ENCODE measurements at regions not wholly inside any gene's neighbourhood (a gene's known extent, or its start where the extent isn't known, plus 50 kb on each side); places are given as distances from the start of the nearest gene placed in this dataset.

GRCh38 chr18:59057969-59058368 lies 81.7 kb upstream of the SEC11C start (continued):
- TF ChIP-seq, protein P1, sequence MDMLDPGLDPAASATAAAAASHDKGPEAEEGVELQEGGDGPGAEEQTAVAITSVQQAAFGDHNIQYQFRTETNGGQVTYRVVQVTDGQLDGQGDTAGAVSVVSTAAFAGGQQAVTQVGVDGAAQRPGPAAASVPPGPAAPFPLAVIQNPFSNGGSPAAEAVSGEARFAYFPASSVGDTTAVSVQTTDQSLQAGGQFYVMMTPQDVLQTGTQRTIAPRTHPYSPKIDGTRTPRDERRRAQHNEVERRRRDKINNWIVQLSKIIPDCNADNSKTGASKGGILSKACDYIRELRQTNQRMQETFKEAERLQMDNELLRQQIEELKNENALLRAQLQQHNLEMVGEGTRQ (IDR thresholded peaks at IDR 0.05; ENCODE audit: borderline replicate concordance, low read depth, low read length): no peak
- TF ChIP-seq FOXM1 (IDR thresholded peaks at IDR 0.05; ENCODE audit: low read depth, low read length) (no peak), RCOR1 (conservative IDR thresholded peaks at IDR 0.05; ENCODE audit: low read depth, low read length) (no peak)

DNA sequence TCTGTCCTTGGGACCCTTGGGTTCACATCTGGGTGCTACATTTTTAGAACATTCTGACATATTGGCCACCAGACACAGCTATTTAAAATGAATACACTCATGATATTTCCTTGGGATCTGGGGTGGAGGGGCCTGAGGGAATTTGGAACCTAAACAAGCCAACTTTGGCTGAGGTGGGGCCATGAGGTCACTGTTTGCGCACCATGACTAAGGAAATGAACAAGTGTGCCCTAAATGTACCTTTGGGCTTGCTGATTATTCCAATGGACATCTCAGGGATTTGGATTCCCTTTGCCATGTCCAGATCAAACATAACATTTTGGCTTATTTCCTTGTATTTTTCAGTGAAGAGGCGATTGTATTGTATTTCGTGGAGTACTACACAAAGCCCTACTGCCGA lies 80.5 kb upstream of the SEC11C start:
- Histone ChIP-seq H3K4me1 (ENCODE audit: control insufficient read depth, insufficient read depth, low read length) (peaks cover 14% of the 10 kb centered on the region), H3K36me3 (ENCODE audit: control insufficient read depth in 2 of 2, insufficient read depth in 2 of 2, low read length in 1 of 2) (no peaks in the 10 kb centered on the region), H3K27me3 (replicated peaks in 1 of 2; ENCODE audit: control insufficient read depth in 2 of 2, insufficient read depth in 2 of 2, low read length in 1 of 2) (no peaks in the 10 kb centered on the region; a peak in 3 of 4 replicates), H3K4me2 (ENCODE audit: control insufficient read depth, insufficient read depth) (no peak overlapping the region), H3K27ac (ENCODE audit: control insufficient read depth, insufficient read depth) (no peak overlapping the region), H3K9me3 (replicated peaks; ENCODE audit: control insufficient read depth, insufficient read depth, low read length) (no peaks in the 10 kb centered on the region), H2AFZ (ENCODE audit: control insufficient read depth, low read depth, low read length) (no peak overlapping the region), H3K4me3 (no peak overlapping the region), H3K9ac (ENCODE audit: control insufficient read depth, insufficient read depth, low read length) (no peak overlapping the region), H4K20me1 (ENCODE audit: control insufficient read depth, insufficient read depth) (no peaks in the 10 kb centered on the region), H3K79me2 (ENCODE audit: control insufficient read depth, insufficient read depth, low read length) (no peaks in the 10 kb centered on the region)
- ChIA-PET RAD21 (ENCODE audit: unreplicated experiment) (interaction anchor here (0.6 to 3.0 kb wide), 5 partner anchors 11 to 291 kb away, joined by 3 to 14 read pairs (median 6); no protein-coding TSS in a partner anchor), SMC1A (ENCODE audit: uncharacterized antibody, unreplicated experiment) (interaction anchor here (1.2 to 4.8 kb wide), 4 partner anchors 11 to 277 kb away, joined by 3 to 34 read pairs (median 4); no protein-coding TSS in a partner anchor), POLR2A (no interaction called here), CTCF (interaction anchor here (0.7 to 9.5 kb wide), 6 partner anchors 8 to 295 kb away, joined by 3 to 118 read pairs (median 14); no protein-coding TSS in a partner anchor)
- DNase-seq (ENCODE audit: low read depth, low spot score) (no peak), FAIRE-seq (no peak), ATAC-seq (no peak)
- intact Hi-C loops (cut with micrococcal nuclease; ENCODE audit: unreplicated experiment): loop anchor here (10.0 kb wide), 1 partner anchor 534 kb away; no protein-coding TSS in a partner anchor
- TF ChIP-seq NFIC (IDR thresholded peaks at IDR 0.05; ENCODE audit: low read depth, low read length) (no peak), POLR2AphosphoS5 (IDR thresholded peaks at IDR 0.05; ENCODE audit: low read length) (no peak), ATF7 (IDR thresholded peaks at IDR 0.05; ENCODE audit: low read depth) (no peak), ASH2L (IDR thresholded peaks at IDR 0.05; ENCODE audit: borderline replicate concordance, low read depth) (no peak), SIX5 (IDR thresholded peaks at IDR 0.05; ENCODE audit: low read depth, low read length, severe bottlenecking) (no peak), POLR2A (IDR thresholded peaks at IDR 0.05; ENCODE audit: low read depth, low read length) (no peak), SMARCA5 (IDR thresholded peaks at IDR 0.05) (no peak), MXI1 (IDR thresholded peaks at IDR 0.05; ENCODE audit: low read depth, low read length) (no peak), BCL11A (IDR thresholded peaks at IDR 0.05; ENCODE audit: low read depth, low read length) (no peak)
- TF ChIP-seq, protein P2, sequence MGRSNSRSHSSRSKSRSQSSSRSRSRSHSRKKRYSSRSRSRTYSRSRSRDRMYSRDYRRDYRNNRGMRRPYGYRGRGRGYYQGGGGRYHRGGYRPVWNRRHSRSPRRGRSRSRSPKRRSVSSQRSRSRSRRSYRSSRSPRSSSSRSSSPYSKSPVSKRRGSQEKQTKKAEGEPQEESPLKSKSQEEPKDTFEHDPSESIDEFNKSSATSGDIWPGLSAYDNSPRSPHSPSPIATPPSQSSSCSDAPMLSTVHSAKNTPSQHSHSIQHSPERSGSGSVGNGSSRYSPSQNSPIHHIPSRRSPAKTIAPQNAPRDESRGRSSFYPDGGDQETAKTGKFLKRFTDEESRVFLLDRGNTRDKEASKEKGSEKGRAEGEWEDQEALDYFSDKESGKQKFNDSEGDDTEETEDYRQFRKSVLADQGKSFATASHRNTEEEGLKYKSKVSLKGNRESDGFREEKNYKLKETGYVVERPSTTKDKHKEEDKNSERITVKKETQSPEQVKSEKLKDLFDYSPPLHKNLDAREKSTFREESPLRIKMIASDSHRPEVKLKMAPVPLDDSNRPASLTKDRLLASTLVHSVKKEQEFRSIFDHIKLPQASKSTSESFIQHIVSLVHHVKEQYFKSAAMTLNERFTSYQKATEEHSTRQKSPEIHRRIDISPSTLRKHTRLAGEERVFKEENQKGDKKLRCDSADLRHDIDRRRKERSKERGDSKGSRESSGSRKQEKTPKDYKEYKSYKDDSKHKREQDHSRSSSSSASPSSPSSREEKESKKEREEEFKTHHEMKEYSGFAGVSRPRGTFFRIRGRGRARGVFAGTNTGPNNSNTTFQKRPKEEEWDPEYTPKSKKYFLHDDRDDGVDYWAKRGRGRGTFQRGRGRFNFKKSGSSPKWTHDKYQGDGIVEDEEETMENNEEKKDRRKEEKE (IDR thresholded peaks at IDR 0.05): no peak
- 44% methylated on average over 4 of the region's 4 CpGs for WGBS (ENCODE audit: insufficient coverage, insufficient replicate concordance, low lambda C conversion rate, missing lambda C conversion rate)
- in situ Hi-C loops (cut with MboI): loop anchor here (5.0 to 25.0 kb wide), 2 partner anchors 277 to 572 kb away; no protein-coding TSS in a partner anchor
- BruUV-seq (replicated peaks): no TSS peak
